ENCODE measurements at regions not wholly inside any gene's neighbourhood (a gene's known extent, or its start where the extent isn't known, plus 50 kb on each side); places are given as distances from the start of the nearest gene placed in this dataset.
"Not testable (repeated sequence)": the region's sequence is repeated elsewhere in the genome, so short reads cannot be mapped to it uniquely, and the experiment has no call there.

DNA sequence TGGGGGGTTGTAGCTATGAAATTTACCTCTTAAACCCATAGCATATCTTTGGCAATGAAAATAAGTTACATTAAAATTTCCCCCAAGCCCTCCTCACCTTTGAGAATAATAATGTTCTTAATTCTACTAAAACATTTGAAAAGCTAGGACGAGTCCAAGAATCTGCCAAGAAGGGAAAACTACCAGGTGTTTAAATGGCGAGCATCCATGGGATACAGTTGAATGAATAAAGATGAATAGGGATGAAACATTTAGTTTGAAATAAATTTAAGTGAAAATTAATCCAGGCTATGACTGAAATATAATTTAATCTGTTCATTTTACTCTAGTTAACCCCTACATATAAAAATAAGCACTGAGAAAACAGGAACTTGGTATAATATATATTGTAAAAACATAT lies 536.7 kb downstream of the FLRT2 start:
- no peaks in the 10 kb centered on the region for H3K4me1 ChIP-seq (ENCODE audit: control insufficient read depth in 5 of 5, insufficient read depth in 5 of 5, low read length in 5 of 5)
- H3K9ac ChIP-seq (ENCODE audit: low read length in 5 of 5): no peak overlapping the region
- no peaks in the 10 kb centered on the region for H3K27me3 ChIP-seq (ENCODE audit: control insufficient read depth in 5 of 5, insufficient read depth in 4 of 5, low read length in 5 of 5)
- H3K9me3 ChIP-seq (ENCODE audit: control insufficient read depth in 5 of 5, low read length in 5 of 5): no peaks in the 10 kb centered on the region
- no peak overlapping the region for H3K4me3 ChIP-seq (ENCODE audit: low read depth in 1 of 5, low read length in 5 of 5)
- no peaks in the 10 kb centered on the region for H3K36me3 ChIP-seq (ENCODE audit: control insufficient read depth in 5 of 5, insufficient read depth in 5 of 5, low read length in 5 of 5)
- no peak overlapping the region for H3K27ac ChIP-seq (ENCODE audit: low read depth, low read length)

DNA sequence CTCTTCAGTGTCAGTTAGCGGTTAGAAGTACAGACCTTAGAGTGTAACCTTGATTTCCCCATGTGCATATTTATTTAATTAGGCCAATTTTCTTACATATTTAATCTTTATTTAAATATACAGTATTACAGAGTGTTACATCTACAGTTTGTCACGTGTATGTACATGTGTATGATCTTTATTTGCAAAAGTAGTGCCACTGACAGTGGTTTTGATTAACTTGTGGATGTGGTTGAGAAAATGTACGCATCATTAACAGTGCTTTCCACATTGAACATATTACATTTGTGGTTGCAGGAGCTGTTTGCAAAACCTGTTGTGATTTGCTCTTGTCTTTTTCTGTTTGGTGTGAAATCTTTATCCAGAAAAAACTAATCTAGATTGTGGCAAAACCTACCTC lies 535.5 kb downstream of the FLRT2 start:
- H3K9me3 ChIP-seq (ENCODE audit: control insufficient read depth in 5 of 5, low read length in 5 of 5): no peaks in the 10 kb centered on the region
- H3K27ac ChIP-seq (ENCODE audit: low read depth, low read length): no peak overlapping the region
- H3K9ac ChIP-seq (ENCODE audit: low read length in 5 of 5): no peak overlapping the region
- no peaks in the 10 kb centered on the region for H3K27me3 ChIP-seq (ENCODE audit: control insufficient read depth in 5 of 5, insufficient read depth in 4 of 5, low read length in 5 of 5)
- H3K4me3 ChIP-seq (ENCODE audit: low read depth in 1 of 5, low read length in 5 of 5): no peak overlapping the region
- H3K36me3 ChIP-seq (ENCODE audit: control insufficient read depth in 5 of 5, insufficient read depth in 5 of 5, low read length in 5 of 5): no peaks in the 10 kb centered on the region
- H3K4me1 ChIP-seq (ENCODE audit: control insufficient read depth in 5 of 5, insufficient read depth in 5 of 5, low read length in 5 of 5): no peaks in the 10 kb centered on the region

DNA sequence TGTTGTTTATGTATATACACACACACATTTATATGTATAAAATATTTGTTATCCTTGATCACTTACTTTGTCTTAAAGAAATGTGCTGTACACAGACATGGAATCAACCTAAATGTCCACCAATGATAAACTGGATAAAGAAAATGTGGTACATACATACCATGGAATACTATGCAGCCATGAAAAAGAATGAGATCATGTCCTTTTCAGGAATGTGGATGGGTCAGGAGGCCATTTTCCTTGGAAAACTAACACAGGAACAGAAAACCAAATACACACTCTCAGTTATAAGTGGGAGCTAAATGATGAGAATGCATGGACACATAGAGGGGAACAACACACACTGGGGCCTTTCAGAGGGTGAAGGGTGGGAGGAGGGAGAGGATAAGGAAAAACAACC lies 534.7 kb downstream of the FLRT2 start:
- H3K27ac ChIP-seq (ENCODE audit: low read depth, low read length); H3K27me3 ChIP-seq (ENCODE audit: control insufficient read depth in 5 of 5, insufficient read depth in 4 of 5, low read length in 5 of 5); H3K36me3 ChIP-seq (ENCODE audit: control insufficient read depth in 5 of 5, insufficient read depth in 5 of 5, low read length in 5 of 5); H3K4me1 ChIP-seq (ENCODE audit: control insufficient read depth in 5 of 5, insufficient read depth in 5 of 5, low read length in 5 of 5); H3K4me3 ChIP-seq (ENCODE audit: low read depth in 1 of 5, low read length in 5 of 5); H3K9ac ChIP-seq (ENCODE audit: low read length in 5 of 5); H3K9me3 ChIP-seq (ENCODE audit: control insufficient read depth in 5 of 5, low read length in 5 of 5): not testable (repeated sequence)

DNA sequence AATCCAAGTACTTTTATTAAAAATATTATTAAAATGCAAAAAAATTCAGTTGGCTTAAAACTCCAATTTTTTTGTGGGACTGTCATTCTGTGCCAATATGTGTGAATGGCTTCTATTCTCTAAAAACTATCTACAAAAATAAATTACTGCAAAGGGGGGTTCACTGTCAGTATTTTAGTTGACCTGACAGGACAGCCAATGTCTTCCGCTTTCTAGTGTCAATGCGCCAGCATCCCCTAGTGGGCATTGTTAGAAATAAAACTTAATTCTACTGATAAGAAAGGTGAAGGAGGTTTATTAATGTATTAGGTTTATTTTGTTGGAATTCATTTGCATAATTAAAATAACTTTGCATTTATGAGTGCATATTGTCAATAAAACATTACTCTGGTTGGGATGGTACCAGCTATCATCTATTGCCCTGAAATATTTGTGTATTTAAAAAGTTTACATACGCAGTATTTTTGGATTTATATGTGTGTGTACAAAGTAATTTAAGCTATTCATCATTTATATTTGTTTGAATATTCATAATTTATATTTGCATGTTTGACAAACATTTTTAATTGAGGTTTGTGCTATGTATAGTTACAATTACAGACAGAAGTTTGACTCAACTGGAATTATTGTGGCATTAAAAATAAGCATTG lies 527.2 kb downstream of the FLRT2 start:
- no peak overlapping the region for H3K4me3 ChIP-seq (ENCODE audit: low read depth in 1 of 5, low read length in 5 of 5)
- no peaks in the 10 kb centered on the region for H3K9me3 ChIP-seq (ENCODE audit: control insufficient read depth in 5 of 5, low read length in 5 of 5)
- no peaks in the 10 kb centered on the region for H3K27me3 ChIP-seq (ENCODE audit: control insufficient read depth in 5 of 5, insufficient read depth in 4 of 5, low read length in 5 of 5)
- no peak overlapping the region for H3K27ac ChIP-seq (ENCODE audit: low read depth, low read length)
- no peaks in the 10 kb centered on the region for H3K36me3 ChIP-seq (ENCODE audit: control insufficient read depth in 5 of 5, insufficient read depth in 5 of 5, low read length in 5 of 5)
- H3K4me1 ChIP-seq (ENCODE audit: control insufficient read depth in 5 of 5, insufficient read depth in 5 of 5, low read length in 5 of 5): no peaks in the 10 kb centered on the region
- no peak overlapping the region for H3K9ac ChIP-seq (ENCODE audit: low read length in 5 of 5)

DNA sequence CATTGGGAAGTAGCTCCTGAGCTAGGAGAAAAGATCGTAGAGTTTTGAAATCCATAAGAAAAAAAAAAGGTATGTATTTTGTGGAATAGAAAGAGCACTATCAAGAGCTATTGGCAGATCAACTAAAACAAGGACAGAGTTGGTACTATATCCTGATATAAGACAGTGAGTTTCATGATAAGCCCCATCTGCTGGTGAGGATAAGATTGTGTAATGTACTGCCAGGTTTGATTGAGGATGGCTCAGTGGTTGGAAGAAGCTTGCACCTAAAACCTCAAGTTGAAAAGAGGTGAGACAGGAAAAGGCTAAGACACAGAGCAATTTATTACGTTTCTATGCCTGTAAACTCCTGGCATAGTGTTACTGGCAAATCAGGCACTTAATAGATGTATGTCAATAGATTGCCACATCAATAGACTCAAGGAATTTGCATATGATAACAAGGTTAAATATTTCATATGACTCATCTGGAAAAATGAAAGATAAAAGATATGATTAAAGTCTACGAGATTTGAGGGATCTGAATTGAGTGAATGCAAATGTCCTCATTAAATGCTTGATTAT lies 525.6 kb downstream of the FLRT2 start:
- no peaks in the 10 kb centered on the region for H3K9me3 ChIP-seq (ENCODE audit: control insufficient read depth in 5 of 5, low read length in 5 of 5)
- no peaks in the 10 kb centered on the region for H3K27me3 ChIP-seq (ENCODE audit: control insufficient read depth in 5 of 5, insufficient read depth in 4 of 5, low read length in 5 of 5)
- no peak overlapping the region for H3K9ac ChIP-seq (ENCODE audit: low read length in 5 of 5)
- H3K4me1 ChIP-seq (ENCODE audit: control insufficient read depth in 5 of 5, insufficient read depth in 5 of 5, low read length in 5 of 5): no peaks in the 10 kb centered on the region
- no peak overlapping the region for H3K4me3 ChIP-seq (ENCODE audit: low read depth in 1 of 5, low read length in 5 of 5)
- no peak overlapping the region for H3K27ac ChIP-seq (ENCODE audit: low read depth, low read length)
- H3K36me3 ChIP-seq (ENCODE audit: control insufficient read depth in 5 of 5, insufficient read depth in 5 of 5, low read length in 5 of 5): no peaks in the 10 kb centered on the region

DNA sequence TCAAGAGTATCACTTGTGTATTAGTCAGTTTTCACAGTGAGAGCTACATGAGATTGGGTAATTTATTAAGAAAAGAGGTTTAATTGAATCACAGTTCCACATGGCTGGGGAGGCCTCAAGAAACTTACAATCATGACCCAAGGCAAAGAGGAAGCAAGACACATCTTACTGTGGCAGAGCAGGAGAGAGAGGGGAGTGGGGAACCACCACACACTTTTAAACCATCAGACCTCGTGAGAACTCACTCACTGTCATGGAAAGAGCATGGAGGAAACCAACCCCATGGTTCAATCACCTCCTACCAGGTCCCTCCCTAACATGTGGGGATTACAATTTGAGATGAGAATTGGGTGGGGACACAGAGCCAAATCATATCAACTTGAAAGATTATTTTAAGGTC lies 522.9 kb downstream of the FLRT2 start:
- Histone ChIP-seq H3K4me3 (ENCODE audit: low read depth in 1 of 5, low read length in 5 of 5) (no peak overlapping the region), H3K36me3 (ENCODE audit: control insufficient read depth in 5 of 5, insufficient read depth in 5 of 5, low read length in 5 of 5) (no peaks in the 10 kb centered on the region), H3K9ac (ENCODE audit: low read length in 5 of 5) (no peak overlapping the region), H3K9me3 (ENCODE audit: control insufficient read depth in 5 of 5, low read length in 5 of 5) (no peaks in the 10 kb centered on the region), H3K4me1 (ENCODE audit: control insufficient read depth in 5 of 5, insufficient read depth in 5 of 5, low read length in 5 of 5) (no peaks in the 10 kb centered on the region), H3K27me3 (ENCODE audit: control insufficient read depth in 5 of 5, insufficient read depth in 4 of 5, low read length in 5 of 5) (no peaks in the 10 kb centered on the region), H3K27ac (ENCODE audit: low read depth, low read length) (no peak overlapping the region)

DNA sequence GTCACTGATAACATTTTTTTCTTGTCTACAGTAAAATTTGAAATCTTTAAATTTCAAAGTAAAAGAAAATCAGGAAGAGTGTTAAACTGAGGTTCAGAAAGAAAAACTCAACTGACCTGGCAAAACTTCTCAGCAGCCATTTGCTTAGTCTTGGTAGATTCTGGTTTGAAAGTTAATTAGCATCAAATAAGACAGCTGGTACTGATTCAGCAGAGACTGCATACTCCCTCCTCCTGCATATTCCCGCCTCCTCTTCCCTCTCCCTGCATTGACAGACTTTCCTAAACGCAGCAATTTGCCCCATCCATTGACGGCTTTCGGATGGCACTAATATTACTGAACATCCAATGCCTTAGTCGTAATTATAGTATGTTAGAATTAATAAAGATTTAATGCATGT lies 520.8 kb downstream of the FLRT2 start:
- H3K27me3 ChIP-seq (ENCODE audit: control insufficient read depth in 5 of 5, insufficient read depth in 4 of 5, low read length in 5 of 5): no peaks in the 10 kb centered on the region
- H3K9me3 ChIP-seq (ENCODE audit: control insufficient read depth in 5 of 5, low read length in 5 of 5): no peaks in the 10 kb centered on the region
- H3K4me3 ChIP-seq (ENCODE audit: low read depth in 1 of 5, low read length in 5 of 5): no peak overlapping the region
- H3K4me1 ChIP-seq (ENCODE audit: control insufficient read depth in 5 of 5, insufficient read depth in 5 of 5, low read length in 5 of 5): no peaks in the 10 kb centered on the region
- H3K36me3 ChIP-seq (ENCODE audit: control insufficient read depth in 5 of 5, insufficient read depth in 5 of 5, low read length in 5 of 5): no peaks in the 10 kb centered on the region
- no peak overlapping the region for H3K9ac ChIP-seq (ENCODE audit: low read length in 5 of 5)
- H3K27ac ChIP-seq (ENCODE audit: low read depth, low read length): no peak overlapping the region

DNA sequence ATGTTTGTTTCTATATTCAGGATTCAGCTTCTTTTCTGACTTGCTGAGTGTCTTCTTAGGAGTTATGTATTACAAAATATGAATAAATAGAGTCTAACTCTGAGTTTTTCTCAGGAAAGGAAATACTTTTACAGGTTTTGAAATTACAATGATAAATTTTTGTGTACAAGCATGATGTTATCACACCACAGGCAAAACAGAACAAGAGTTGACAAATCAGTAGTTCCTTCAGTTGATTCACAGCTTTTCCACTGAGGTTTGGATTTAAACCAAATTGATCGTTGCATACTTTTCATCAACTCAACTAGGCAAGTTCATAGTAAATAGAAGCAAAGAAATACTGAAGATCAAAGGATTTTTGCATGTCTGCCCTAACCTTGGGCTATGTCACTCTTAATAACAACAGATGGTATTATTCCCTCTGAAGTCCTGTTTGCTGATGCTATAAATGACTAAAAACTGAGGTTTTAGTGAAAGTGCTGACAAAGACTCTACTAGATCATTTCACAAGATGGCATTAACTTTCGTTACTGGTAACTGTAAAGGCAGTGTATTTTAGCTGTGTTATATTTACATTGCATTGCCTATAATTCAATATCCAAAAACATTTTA lies 520.2 kb downstream of the FLRT2 start:
- peaks cover 0 to 2% (median 0%) of the 10 kb centered on the region in 5 donors for H3K9me3 ChIP-seq (ENCODE audit: control insufficient read depth in 5 of 5, low read length in 5 of 5)
- H3K4me3 ChIP-seq (ENCODE audit: low read depth in 1 of 5, low read length in 5 of 5): no peak overlapping the region
- H3K36me3 ChIP-seq (ENCODE audit: control insufficient read depth in 5 of 5, insufficient read depth in 5 of 5, low read length in 5 of 5): no peaks in the 10 kb centered on the region
- H3K9ac ChIP-seq (ENCODE audit: low read length in 5 of 5): no peak overlapping the region
- H3K4me1 ChIP-seq (ENCODE audit: control insufficient read depth in 5 of 5, insufficient read depth in 5 of 5, low read length in 5 of 5): no peaks in the 10 kb centered on the region
- no peaks in the 10 kb centered on the region for H3K27me3 ChIP-seq (ENCODE audit: control insufficient read depth in 5 of 5, insufficient read depth in 4 of 5, low read length in 5 of 5)
- no peak overlapping the region for H3K27ac ChIP-seq (ENCODE audit: low read depth, low read length)

DNA sequence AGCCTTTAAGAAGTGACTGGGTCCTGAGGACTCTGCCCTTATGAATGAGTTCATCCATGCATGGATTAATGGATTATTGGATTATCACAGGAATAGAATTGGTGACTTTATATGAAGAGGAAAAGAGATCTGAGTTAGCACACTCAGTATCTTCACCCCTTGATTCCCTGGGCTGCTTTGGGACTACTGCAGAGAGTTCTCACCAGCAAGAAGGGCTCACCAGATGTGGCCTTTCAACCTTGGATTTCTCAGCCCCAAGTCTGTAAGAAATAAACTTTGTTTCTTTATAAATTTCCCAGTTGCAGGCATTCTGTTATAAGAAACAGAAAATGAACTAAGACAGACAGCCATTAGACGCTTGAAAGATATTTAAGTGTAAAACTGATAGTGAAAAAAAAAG lies 509.2 kb downstream of the FLRT2 start:
- no peaks in the 10 kb centered on the region for H3K27me3 ChIP-seq (ENCODE audit: control insufficient read depth in 5 of 5, insufficient read depth in 4 of 5, low read length in 5 of 5)
- no peak overlapping the region for H3K9ac ChIP-seq (ENCODE audit: low read length in 5 of 5)
- peaks cover 0 to 2% (median 0%) of the 10 kb centered on the region in 5 donors for H3K9me3 ChIP-seq (ENCODE audit: control insufficient read depth in 5 of 5, low read length in 5 of 5)
- H3K4me3 ChIP-seq (ENCODE audit: low read depth in 1 of 5, low read length in 5 of 5): no peak overlapping the region
- H3K36me3 ChIP-seq (ENCODE audit: control insufficient read depth in 5 of 5, insufficient read depth in 5 of 5, low read length in 5 of 5): no peaks in the 10 kb centered on the region
- no peaks in the 10 kb centered on the region for H3K4me1 ChIP-seq (ENCODE audit: control insufficient read depth in 5 of 5, insufficient read depth in 5 of 5, low read length in 5 of 5)
- H3K27ac ChIP-seq (ENCODE audit: low read depth, low read length): no peak overlapping the region

DNA sequence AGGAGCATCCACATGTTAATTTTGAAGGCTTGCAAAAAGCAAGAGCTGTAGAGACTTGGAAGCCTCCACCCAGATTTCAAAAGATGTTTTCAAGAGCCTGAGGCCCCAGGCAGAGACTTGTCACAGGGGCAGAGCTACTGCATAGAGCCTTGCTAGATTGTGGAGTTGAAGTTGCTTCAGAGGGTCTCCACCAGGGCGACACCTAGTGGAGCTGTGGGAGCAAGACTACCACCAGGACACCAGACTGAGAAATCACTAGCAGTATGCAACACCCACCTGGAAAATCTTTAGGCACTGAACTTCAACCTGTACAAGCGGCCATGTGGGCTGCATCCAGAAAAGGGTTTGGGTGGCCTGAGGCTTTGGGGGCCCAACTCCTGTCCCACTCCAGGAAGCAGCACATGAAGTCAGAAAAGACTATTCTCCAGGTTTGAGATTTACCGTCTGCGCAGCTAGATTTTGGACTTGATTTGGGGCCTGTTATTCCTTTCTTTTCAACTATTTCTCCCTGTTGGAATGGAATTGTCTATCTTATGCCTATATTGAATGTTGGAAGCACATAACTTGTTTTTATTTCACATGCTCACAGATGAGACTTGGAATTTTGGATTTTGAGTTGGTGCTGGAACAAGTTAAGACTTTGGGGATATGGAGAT lies 508.6 kb downstream of the FLRT2 start:
- Histone ChIP-seq H3K9ac (ENCODE audit: low read length in 5 of 5) (no peak overlapping the region), H3K27me3 (ENCODE audit: control insufficient read depth in 5 of 5, insufficient read depth in 4 of 5, low read length in 5 of 5) (no peaks in the 10 kb centered on the region), H3K4me1 (ENCODE audit: control insufficient read depth in 5 of 5, insufficient read depth in 5 of 5, low read length in 5 of 5) (no peaks in the 10 kb centered on the region), H3K27ac (ENCODE audit: low read depth, low read length) (no peak overlapping the region), H3K4me3 (ENCODE audit: low read depth in 1 of 5, low read length in 5 of 5) (no peak overlapping the region), H3K9me3 (ENCODE audit: control insufficient read depth in 5 of 5, low read length in 5 of 5) (peaks cover 0 to 2% (median 0%) of the 10 kb centered on the region in 5 donors), H3K36me3 (ENCODE audit: control insufficient read depth in 5 of 5, insufficient read depth in 5 of 5, low read length in 5 of 5) (no peaks in the 10 kb centered on the region)
